H9 (cell line): ENCODE measurements at regions not wholly inside any gene's neighbourhood (a gene's known extent, or its start where the extent isn't known, plus 50 kb on each side); places are given as distances from the start of the nearest gene placed in this dataset.

Experiments used
- DNase-seq: peaks from one replicate; pipeline ENCODE4 v3.0.0-alpha.2; 2017
- H2AFZ ChIP-seq: one replicate; pipeline ENCODE4 v1.6.1; 2013; ENCODE audit warnings: mild to moderate bottlenecking, low read length, control low read depth, moderate library complexity
- H2AK5ac ChIP-seq: 2 replicates; pipeline ENCODE4 v1.6.1; 2013; ENCODE audit warnings: low read length, control low read depth, mixed read lengths; ENCODE audit not compliant: insufficient read length
- H2BK120ac ChIP-seq: one replicate; pipeline ENCODE4 v1.6.1; 2013; ENCODE audit warnings: low read depth, mild to moderate bottlenecking, low read length, control low read depth, inconsistent platforms; ENCODE audit not compliant: poor library complexity, severe bottlenecking
- H2BK12ac ChIP-seq: 2 replicates; pipeline ENCODE4 v1.6.1; 2013; ENCODE audit warnings: low read length, control low read depth, mixed read lengths, low read depth; ENCODE audit not compliant: insufficient read length
- H2BK15ac ChIP-seq: 2 replicates; pipeline ENCODE4 v1.6.1; 2013; ENCODE audit warnings: low read depth, low read length, control low read depth
- H2BK20ac ChIP-seq: one replicate; pipeline ENCODE4 v1.6.1; 2013; ENCODE audit warnings: low read depth, mild to moderate bottlenecking, low read length, control low read depth, inconsistent platforms; ENCODE audit not compliant: poor library complexity, severe bottlenecking
- H2BK5ac ChIP-seq: 2 replicates; pipeline ENCODE4 v1.6.1; 2013; ENCODE audit warnings: low read length, control low read depth, mixed read lengths; ENCODE audit not compliant: insufficient read length
- H3K14ac ChIP-seq: 2 replicates; pipeline ENCODE4 v1.6.1; 2013; ENCODE audit warnings: low read length, control low read depth; ENCODE audit not compliant: insufficient read depth
- H3K18ac ChIP-seq: 2 replicates; pipeline ENCODE4 v1.6.1; 2013; ENCODE audit warnings: low read depth, mild to moderate bottlenecking, mixed read lengths, low read length, control low read depth; ENCODE audit not compliant: insufficient read length
- H3K23ac ChIP-seq: 2 replicates; pipeline ENCODE4 v1.6.1; 2013; ENCODE audit warnings: low read length, control low read depth, mixed read lengths, low read depth; ENCODE audit not compliant: insufficient read length
- H3K23me2 ChIP-seq: 2 replicates; pipeline ENCODE4 v1.6.1; 2013; ENCODE audit warnings: low read depth, mild to moderate bottlenecking, mixed read lengths, low read length, control low read depth; ENCODE audit not compliant: insufficient read length, poor library complexity, severe bottlenecking
- H3K27ac ChIP-seq: 2 replicates; pipeline ENCODE4 v1.5.1; 2013; ENCODE audit warnings: low read length, control low read depth, mixed read lengths, low read depth; ENCODE audit not compliant: insufficient read length
- H3K27me3 ChIP-seq: 2 replicates; pipeline ENCODE4 v1.6.1; 2013; ENCODE audit warnings: low read length, control low read depth, inconsistent platforms; ENCODE audit not compliant: insufficient read depth
- H3K4ac ChIP-seq: 2 replicates; pipeline ENCODE4 v1.6.1; 2013; ENCODE audit warnings: low read depth, mild to moderate bottlenecking, control low read depth, inconsistent platforms, low read length, moderate library complexity
- H3K4me1 ChIP-seq: 2 replicates; pipeline ENCODE4 v1.6.1; 2013; ENCODE audit warnings: low read length, control low read depth, inconsistent platforms; ENCODE audit not compliant: insufficient read depth
- H3K4me2 ChIP-seq: 2 replicates; pipeline ENCODE4 v1.6.1; 2013; ENCODE audit warnings: low read length, control low read depth, mixed read lengths; ENCODE audit not compliant: insufficient read length, insufficient read depth
- H3K56ac ChIP-seq: 2 replicates; pipeline ENCODE4 v1.6.1; 2013; ENCODE audit warnings: low read depth, mild to moderate bottlenecking, mixed read lengths, low read length, control low read depth; ENCODE audit not compliant: insufficient read length
- H3K79me1 ChIP-seq: 2 replicates; pipeline ENCODE4 v1.6.1; 2013; ENCODE audit warnings: low read depth, mild to moderate bottlenecking, moderate library complexity, low read length, control low read depth, inconsistent platforms; ENCODE audit not compliant: insufficient read depth, poor library complexity, severe bottlenecking
- H3K79me2 ChIP-seq: 2 replicates; pipeline ENCODE4 v1.6.1; 2013; ENCODE audit warnings: low read length, control low read depth, inconsistent platforms; ENCODE audit not compliant: insufficient read depth
- H3K9ac ChIP-seq: 2 replicates; pipeline ENCODE4 v1.6.1; 2013; ENCODE audit warnings: low read length, control low read depth, mixed read lengths; ENCODE audit not compliant: insufficient read length; ENCODE audit errors: extremely low read depth
- H3K9me3 ChIP-seq: one replicate; pipeline ENCODE4 v1.6.1; 2013; ENCODE audit warnings: low read depth, low read length, inconsistent platforms; ENCODE audit not compliant: control insufficient read depth
- H3T11ph ChIP-seq: one replicate; pipeline ENCODE4 v1.6.1; 2013; ENCODE audit warnings: mild to moderate bottlenecking, low read length, control low read depth, inconsistent platforms
- H4K20me1 ChIP-seq: one replicate; pipeline ENCODE4 v1.6.1; 2013; ENCODE audit not compliant: control insufficient read depth, insufficient read length, insufficient read depth
- H4K5ac ChIP-seq: 2 replicates; pipeline ENCODE4 v1.6.1; 2013; ENCODE audit warnings: low read depth, mild to moderate bottlenecking, mixed read lengths, low read length, control low read depth; ENCODE audit not compliant: insufficient read length
- H4K8ac ChIP-seq: replicated peaks from 2 replicates; pipeline ENCODE4 v1.6.1; 2013; ENCODE audit warnings: low read length, control low read depth, mixed read lengths, low read depth; ENCODE audit not compliant: insufficient read length
- H4K91ac ChIP-seq: 2 replicates; pipeline ENCODE4 v1.6.1; 2013; ENCODE audit warnings: low read depth, mild to moderate bottlenecking, moderate library complexity, mixed read lengths, low read length, control low read depth; ENCODE audit not compliant: insufficient read length
- H3K27ac Mint-ChIP-seq, 3 experiments: 2 replicates in 2 of 3; 3 replicates in 1 of 3; pipeline ENCODE4 v1.8.0; 2020 to 2021; ENCODE audit warnings: mixed read lengths in 3 of 3, mild to moderate bottlenecking in 1 of 3, moderate library complexity in 1 of 3
- H3K27me3 Mint-ChIP-seq: 2 replicates; pipeline ENCODE4 v1.8.0; 2021; ENCODE audit warnings: low read depth, mild to moderate bottlenecking, moderate library complexity, mixed read lengths
- H3K36me3 Mint-ChIP-seq, 3 experiments: 2 replicates in 2 of 3; 3 replicates in 1 of 3; pipeline ENCODE4 v1.8.0; 2020 to 2021; ENCODE audit warnings: low read depth in 3 of 3, mixed read lengths in 3 of 3; ENCODE audit not compliant: insufficient read depth in 1 of 3
- H3K4me1 Mint-ChIP-seq, 2 experiments: 2 replicates each; pipeline ENCODE4 v1.8.0; 2020; ENCODE audit warnings: mixed read lengths in 2 of 2
- H3K4me3 Mint-ChIP-seq, 2 experiments: 2 replicates in 1 of 2; 3 replicates in 1 of 2; pipeline ENCODE4 v1.8.0; 2020 to 2021; ENCODE audit warnings: mild to moderate bottlenecking in 2 of 2, mixed read lengths in 2 of 2, moderate library complexity in 1 of 2
- H3K9me3 Mint-ChIP-seq, 2 experiments: 2 replicates in 1 of 2; 3 replicates in 1 of 2; pipeline ENCODE4 v1.8.0; 2020; ENCODE audit warnings: mild to moderate bottlenecking in 2 of 2, mixed read lengths in 2 of 2, moderate library complexity in 1 of 2
- WGBS: extraction: QIAGEN DNeasy Blood & Tissue Kit; methylation state at CpG from one replicate; pipeline ENCODE4 v1.1.7; 2013; ENCODE audit warnings: missing lambda C conversion rate, low lambda C conversion rate, mixed read lengths; ENCODE audit not compliant: insufficient read length; ENCODE audit errors: extremely low coverage; 5-methylcytosine and 5-hydroxymethylcytosine counted together
- TF ChIP-seq, protein P1 (sequence below): fragments of 200-600 bp; sonication (generic); conservative IDR thresholded peaks from 3 replicates; pipeline ENCODE4 v1.8.0; 2021; ENCODE audit warnings: antibody characterized with exemption, mild to moderate bottlenecking

DNA sequence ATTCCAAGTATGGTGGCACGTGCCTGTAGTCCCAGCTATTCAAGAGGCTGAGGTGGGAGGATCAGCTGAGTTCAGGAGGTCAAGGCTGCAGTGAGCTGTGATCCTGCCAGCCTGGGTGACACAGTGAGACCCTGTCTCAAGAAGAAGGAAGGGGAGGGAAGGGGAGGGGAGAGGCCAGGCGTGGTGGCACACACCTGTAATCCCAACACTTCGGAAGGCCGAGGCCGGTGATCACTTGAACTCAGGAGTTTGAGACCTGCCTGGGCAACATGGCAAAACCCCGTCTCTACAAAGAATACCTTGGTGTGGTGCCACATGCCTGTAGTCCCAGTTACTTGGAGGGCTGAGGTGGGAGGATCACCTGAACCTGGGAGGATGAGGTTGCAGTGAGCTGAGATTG lies 145.7 kb downstream of the SHANK2 start:
- Mint-ChIP-seq H3K36me3 (peaks cover 13 to 34% (median 25%) of the 10 kb centered on the region in 3 experiments), H3K27ac (no peak overlapping the region)
- H3K27ac ChIP-seq, result no peak overlapping the region

More for the DNA sequence above, 145.7 kb downstream of the SHANK2 start:
- H3K56ac ChIP-seq, result no peak overlapping the region
- DNase-seq, result no peak
- H3K14ac ChIP-seq, result no peak overlapping the region
- no peak overlapping the region for H2AK5ac ChIP-seq
- no peaks in the 10 kb centered on the region for H3K79me1 ChIP-seq
- H2BK5ac ChIP-seq, result no peak overlapping the region
- H3K79me2 ChIP-seq, result no peaks in the 10 kb centered on the region
- H4K20me1 ChIP-seq, result no peaks in the 10 kb centered on the region
- H2AFZ ChIP-seq, result no peak overlapping the region
- Mint-ChIP-seq H3K9me3 (no peaks in the 10 kb centered on the region), H3K4me3 (no peak overlapping the region), H3K4me1 (peaks cover 3% of the 10 kb centered on the region in 2 experiments), H3K27me3 (peaks cover 2% of the 10 kb centered on the region; the same call in 1 of the 2 replicates)
- no peaks in the 10 kb centered on the region for H3K27me3 ChIP-seq
- H2BK20ac ChIP-seq, result no peak overlapping the region
- no peak overlapping the region for H4K91ac ChIP-seq
- TF ChIP-seq, protein P1, sequence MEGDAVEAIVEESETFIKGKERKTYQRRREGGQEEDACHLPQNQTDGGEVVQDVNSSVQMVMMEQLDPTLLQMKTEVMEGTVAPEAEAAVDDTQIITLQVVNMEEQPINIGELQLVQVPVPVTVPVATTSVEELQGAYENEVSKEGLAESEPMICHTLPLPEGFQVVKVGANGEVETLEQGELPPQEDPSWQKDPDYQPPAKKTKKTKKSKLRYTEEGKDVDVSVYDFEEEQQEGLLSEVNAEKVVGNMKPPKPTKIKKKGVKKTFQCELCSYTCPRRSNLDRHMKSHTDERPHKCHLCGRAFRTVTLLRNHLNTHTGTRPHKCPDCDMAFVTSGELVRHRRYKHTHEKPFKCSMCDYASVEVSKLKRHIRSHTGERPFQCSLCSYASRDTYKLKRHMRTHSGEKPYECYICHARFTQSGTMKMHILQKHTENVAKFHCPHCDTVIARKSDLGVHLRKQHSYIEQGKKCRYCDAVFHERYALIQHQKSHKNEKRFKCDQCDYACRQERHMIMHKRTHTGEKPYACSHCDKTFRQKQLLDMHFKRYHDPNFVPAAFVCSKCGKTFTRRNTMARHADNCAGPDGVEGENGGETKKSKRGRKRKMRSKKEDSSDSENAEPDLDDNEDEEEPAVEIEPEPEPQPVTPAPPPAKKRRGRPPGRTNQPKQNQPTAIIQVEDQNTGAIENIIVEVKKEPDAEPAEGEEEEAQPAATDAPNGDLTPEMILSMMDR, result no peak
- no peak overlapping the region for H3K9ac ChIP-seq
- no peak overlapping the region for H3K4ac ChIP-seq
- no peak overlapping the region for H2BK120ac ChIP-seq
- H4K8ac ChIP-seq, result no peak overlapping the region
- H3K18ac ChIP-seq, result no peak overlapping the region
- H3K4me1 ChIP-seq, result no peaks in the 10 kb centered on the region
- no peak overlapping the region for H3K23ac ChIP-seq
- no peak overlapping the region for H3T11ph ChIP-seq
- no peaks in the 10 kb centered on the region for H3K23me2 ChIP-seq
- no peak overlapping the region for H2BK15ac ChIP-seq
- H2BK12ac ChIP-seq, result no peak overlapping the region
- no peak overlapping the region for H3K4me2 ChIP-seq
- whole genome bisulfite sequencing, result no CpG with 5 or more reads among the region's 6 CpGs
- H4K5ac ChIP-seq, result no peak overlapping the region
- H3K9me3 ChIP-seq, result no peaks in the 10 kb centered on the region
